ENCODE measurements at regions not wholly inside any gene's neighbourhood (a gene's known extent, or its start where the extent isn't known, plus 50 kb on each side); places are given as distances from the start of the nearest gene placed in this dataset.
"Not testable (repeated sequence)": the region's sequence is repeated elsewhere in the genome, so short reads cannot be mapped to it uniquely, and the experiment has no call there.

DNA sequence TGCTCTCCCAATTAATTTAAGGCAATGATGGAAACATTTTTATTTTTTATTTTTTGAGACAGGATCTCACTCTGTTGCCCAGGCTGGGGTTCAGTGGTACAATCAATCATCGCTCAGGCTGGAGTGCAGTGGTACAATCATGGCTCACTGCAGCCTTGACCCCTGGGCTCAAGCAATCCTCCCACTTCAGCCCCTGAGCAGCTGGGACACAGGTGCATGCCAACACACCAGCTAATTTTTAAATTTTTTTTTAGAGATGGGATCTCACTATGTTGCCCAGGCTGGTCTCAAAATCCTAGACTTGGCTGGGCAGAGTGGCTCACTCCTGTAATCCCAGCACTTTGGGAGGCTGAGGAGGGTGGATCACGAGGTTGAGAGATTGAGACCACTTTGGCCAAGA lies 126.1 kb upstream of the PTBP2 start:
- DNase-seq (ENCODE audit: low read depth in 1 of 2, low spot score in 2 of 2); H2BK12ac ChIP-seq (ENCODE audit: low read depth, low read length); H3K4me1 ChIP-seq (replicated peaks in 1 of 4; ENCODE audit: control insufficient read depth in 3 of 4, insufficient read depth in 4 of 4, low read length in 3 of 4); H4K20me1 ChIP-seq (replicated peaks in 1 of 2; ENCODE audit: control insufficient read depth in 1 of 2, insufficient read depth in 2 of 2, low read length in 2 of 2); H3K4me3 ChIP-seq (ENCODE audit: extremely low read depth in 1 of 4, insufficient read depth in 2 of 4, low read depth in 3 of 4, low read length in 4 of 4); H3K79me1 ChIP-seq (ENCODE audit: low read depth, low read length); H4K91ac ChIP-seq (replicated peaks; ENCODE audit: insufficient read length, low read length); H3K27ac ChIP-seq (ENCODE audit: low read depth, low read length); FAIRE-seq; H3K9ac ChIP-seq (replicated peaks in 1 of 4; ENCODE audit: extremely low read depth in 1 of 4, low read depth in 3 of 4, low read length in 3 of 4); H4K8ac ChIP-seq (ENCODE audit: extremely low read depth, insufficient read depth, low read length); H3K23ac ChIP-seq (ENCODE audit: insufficient read length); H3K18ac ChIP-seq (ENCODE audit: extremely low read depth, low read length); H2AFZ ChIP-seq (ENCODE audit: low read length); H2BK120ac ChIP-seq (replicated peaks; ENCODE audit: low read depth, low read length); H2BK15ac ChIP-seq (ENCODE audit: low read length); POLR2A ChIA-PET (ENCODE audit: partially characterized antibody); H3K9me3 ChIP-seq (ENCODE audit: insufficient read depth in 2 of 2, low read depth in 1 of 2, low read length in 1 of 2); H3K36me3 ChIP-seq (ENCODE audit: control insufficient read depth in 2 of 4, insufficient read depth in 4 of 4, low read length in 3 of 4); H2BK20ac ChIP-seq (ENCODE audit: low read length); H3K56ac ChIP-seq (replicated peaks; ENCODE audit: insufficient read length, low read depth, low read length); H3K79me2 ChIP-seq (ENCODE audit: control insufficient read depth in 1 of 2, insufficient read depth in 2 of 2, low read length in 2 of 2); H3K23me2 ChIP-seq (ENCODE audit: low read depth, low read length); H3K27me3 ChIP-seq (replicated peaks in 1 of 4; ENCODE audit: control insufficient read depth in 3 of 4, extremely low read depth in 1 of 4, insufficient read depth in 3 of 4, low read length in 3 of 4); H2BK5ac ChIP-seq (ENCODE audit: low read depth, low read length); H3K4me2 ChIP-seq (ENCODE audit: insufficient read depth in 1 of 2, low read depth in 2 of 2, low read length in 2 of 2); H3K4ac ChIP-seq (replicated peaks; ENCODE audit: insufficient read length, low read depth, low read length); H2AK5ac ChIP-seq (ENCODE audit: low read depth, low read length); H4K5ac ChIP-seq (ENCODE audit: insufficient read length, low read depth, low read length); H3K14ac ChIP-seq (ENCODE audit: insufficient read length): not testable (repeated sequence)
- 79% methylated on average over 2 of the region's 2 CpGs; no CpG with 5 or more reads in 1 of the 2 experiments for WGBS, 2 experiments (ENCODE audit: extremely low coverage in 1 of 2, insufficient coverage in 1 of 2, insufficient read length in 1 of 2, insufficient replicate concordance in 2 of 2, low coverage in 1 of 2, low lambda C conversion rate in 2 of 2, missing lambda C conversion rate in 1 of 2)
- CTCF ChIA-PET (ENCODE audit: partially characterized antibody) = interaction anchor here (1.0 to 3.9 kb wide), 15 partner anchors 7 to 359 kb away, joined by 3 to 44 read pairs (median 4); partner anchors contain the start of gene PTBP2

Measured in H1 (cell line).